ENCODE measurements at regions not wholly inside any gene's neighbourhood (a gene's known extent, or its start where the extent isn't known, plus 50 kb on each side); places are given as distances from the start of the nearest gene placed in this dataset.

DNA sequence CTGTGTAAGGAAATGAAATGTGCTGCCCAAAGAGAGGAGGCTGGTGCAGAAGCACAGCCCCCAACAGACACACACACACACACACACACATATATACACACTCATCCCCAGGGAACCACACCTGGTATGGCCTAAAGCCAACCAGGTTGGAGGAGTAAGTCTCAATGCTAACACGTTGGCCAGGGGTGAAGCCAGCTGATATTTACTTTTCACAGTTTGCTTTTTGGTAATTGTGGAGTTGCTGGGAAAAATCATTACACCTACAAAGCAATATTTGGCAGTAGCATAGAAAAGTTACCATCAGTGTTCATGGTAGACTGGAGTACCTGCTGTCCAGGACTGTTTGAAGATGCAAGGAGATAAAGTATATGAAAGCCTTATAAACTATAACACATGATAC lies 50.3 kb upstream of the NAA20 start:
- TF ChIP-seq POLR2AphosphoS5 (IDR thresholded peaks at IDR 0.05; ENCODE audit: low read depth, low read length) (no peak), POLR2A (IDR thresholded peaks at IDR 0.05; ENCODE audit: low read depth, low read length) (no peak), TAF1 (IDR thresholded peaks at IDR 0.05; ENCODE audit: borderline replicate concordance, low read depth, low read length) (no peak)
